ENCODE measurements at regions not wholly inside any gene's neighbourhood (a gene's known extent, or its start where the extent isn't known, plus 50 kb on each side); places are given as distances from the start of the nearest gene placed in this dataset.

DNA sequence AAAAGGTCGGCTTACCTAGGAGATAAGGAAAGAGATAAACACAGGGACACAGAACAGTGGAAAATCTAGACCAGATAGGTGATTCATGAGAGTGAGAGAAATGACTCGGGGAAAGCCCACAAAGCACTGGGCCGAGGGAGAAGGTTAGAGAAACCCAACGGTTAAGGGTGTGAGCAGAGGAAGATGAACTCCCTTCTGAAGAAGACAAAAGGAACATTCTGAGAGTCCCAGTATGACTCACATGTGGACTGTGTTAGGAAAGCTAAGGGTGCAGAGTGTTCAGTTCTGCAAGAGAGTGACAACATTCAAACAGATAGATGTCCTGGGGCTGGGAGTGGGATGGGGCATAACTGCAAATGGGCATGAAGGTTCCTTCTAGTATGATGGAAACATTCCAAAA lies 83.0 kb downstream of the CNTN3 start:
- H3K27ac ChIP-seq: no peak overlapping the region
- TF ChIP-seq, protein P1, sequence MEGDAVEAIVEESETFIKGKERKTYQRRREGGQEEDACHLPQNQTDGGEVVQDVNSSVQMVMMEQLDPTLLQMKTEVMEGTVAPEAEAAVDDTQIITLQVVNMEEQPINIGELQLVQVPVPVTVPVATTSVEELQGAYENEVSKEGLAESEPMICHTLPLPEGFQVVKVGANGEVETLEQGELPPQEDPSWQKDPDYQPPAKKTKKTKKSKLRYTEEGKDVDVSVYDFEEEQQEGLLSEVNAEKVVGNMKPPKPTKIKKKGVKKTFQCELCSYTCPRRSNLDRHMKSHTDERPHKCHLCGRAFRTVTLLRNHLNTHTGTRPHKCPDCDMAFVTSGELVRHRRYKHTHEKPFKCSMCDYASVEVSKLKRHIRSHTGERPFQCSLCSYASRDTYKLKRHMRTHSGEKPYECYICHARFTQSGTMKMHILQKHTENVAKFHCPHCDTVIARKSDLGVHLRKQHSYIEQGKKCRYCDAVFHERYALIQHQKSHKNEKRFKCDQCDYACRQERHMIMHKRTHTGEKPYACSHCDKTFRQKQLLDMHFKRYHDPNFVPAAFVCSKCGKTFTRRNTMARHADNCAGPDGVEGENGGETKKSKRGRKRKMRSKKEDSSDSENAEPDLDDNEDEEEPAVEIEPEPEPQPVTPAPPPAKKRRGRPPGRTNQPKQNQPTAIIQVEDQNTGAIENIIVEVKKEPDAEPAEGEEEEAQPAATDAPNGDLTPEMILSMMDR (conservative IDR thresholded peaks at IDR 0.05): no peak
- TF ChIP-seq ZFX (IDR thresholded peaks at IDR 0.05): no peak

DNA sequence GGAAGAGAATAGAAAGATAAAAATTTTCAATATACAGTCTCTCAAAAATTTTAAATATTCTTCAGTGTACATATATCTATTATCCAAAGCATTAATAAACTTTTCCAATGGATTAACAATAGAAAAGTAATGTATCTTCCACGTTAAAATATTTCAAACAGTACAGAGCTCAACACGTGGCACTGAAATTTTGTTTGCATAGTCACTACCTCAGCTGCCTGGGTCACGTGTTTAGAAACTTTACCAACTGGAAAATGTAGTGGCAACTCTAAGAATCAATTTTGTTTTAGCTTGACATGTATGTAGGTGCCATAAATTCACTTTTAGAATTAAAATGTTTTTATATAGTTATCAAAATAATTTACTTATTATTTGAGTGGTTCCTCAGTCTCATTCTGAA lies 85.3 kb downstream of the CNTN3 start:
- TF ChIP-seq ZFX (IDR thresholded peaks at IDR 0.05): no peak
- TF ChIP-seq, protein P1 (conservative IDR thresholded peaks at IDR 0.05): no peak
- no peak overlapping the region for H3K27ac ChIP-seq

DNA sequence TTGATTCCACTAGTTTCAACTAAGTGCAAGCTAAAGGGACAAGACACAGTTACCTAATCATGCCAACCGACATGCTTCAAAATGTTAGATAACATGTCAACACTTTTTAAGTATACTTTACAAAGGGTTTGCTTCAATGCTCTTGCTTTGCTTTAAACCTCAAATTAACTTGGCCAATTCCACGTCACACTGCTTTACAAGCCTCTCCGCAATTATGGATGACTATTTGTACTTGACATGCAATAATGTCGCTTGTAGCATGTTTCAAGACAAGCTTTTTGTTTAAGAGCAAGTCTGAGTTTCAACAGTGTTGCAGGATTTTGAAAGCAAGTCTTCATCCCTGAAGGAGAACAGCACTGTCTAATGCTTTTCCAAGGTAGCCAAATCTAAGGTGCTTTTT lies 86.9 kb downstream of the CNTN3 start:
- TF ChIP-seq, protein P1 (conservative IDR thresholded peaks at IDR 0.05): no peak
- no peak for TF ChIP-seq ZFX (IDR thresholded peaks at IDR 0.05)
- H3K27ac ChIP-seq: no peak overlapping the region

DNA sequence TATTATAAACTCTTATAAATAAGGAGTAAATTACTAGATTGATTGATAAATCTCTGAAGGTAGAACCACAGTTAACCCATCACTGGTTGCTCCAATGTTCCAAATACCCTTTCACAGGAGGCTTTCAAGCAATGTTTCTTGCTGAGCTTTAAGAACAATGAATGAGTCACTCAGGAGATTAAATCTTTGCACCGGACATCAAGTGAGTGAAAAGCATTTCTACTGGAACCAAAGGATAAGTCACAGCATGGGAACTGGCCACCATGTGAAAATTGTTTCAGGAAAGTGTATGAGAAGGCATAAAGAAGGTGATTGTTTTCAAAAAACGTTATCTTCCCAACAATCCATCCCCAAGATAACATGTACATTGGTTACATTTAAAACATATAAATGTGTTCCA lies 90.6 kb downstream of the CNTN3 start:
- TF ChIP-seq ZFX (IDR thresholded peaks at IDR 0.05): no peak
- TF ChIP-seq, protein P1 (conservative IDR thresholded peaks at IDR 0.05): no peak
- H3K27ac ChIP-seq: no peak overlapping the region

DNA sequence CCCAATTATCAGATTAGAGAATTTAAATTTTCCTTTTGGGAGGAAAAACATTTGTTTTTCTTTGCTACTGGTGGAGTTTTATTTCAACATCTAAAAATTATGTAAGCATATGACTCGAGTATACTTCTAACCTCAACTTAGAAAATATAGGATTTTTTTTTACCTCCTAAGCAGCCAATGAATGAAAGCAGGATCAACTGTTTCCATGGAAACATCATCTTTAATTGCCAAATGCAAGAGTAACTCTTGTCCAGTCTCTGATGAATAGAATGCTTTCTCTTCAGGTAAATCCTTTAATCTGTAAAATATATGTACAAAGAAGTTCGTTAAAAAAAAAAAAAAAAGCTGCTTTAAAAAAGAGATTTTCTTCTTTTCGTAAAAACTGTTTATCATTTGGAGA lies 93.6 kb downstream of the CNTN3 start:
- TF ChIP-seq, protein P1 (conservative IDR thresholded peaks at IDR 0.05): no peak
- TF ChIP-seq ZFX (IDR thresholded peaks at IDR 0.05): no peak
- no peak overlapping the region for H3K27ac ChIP-seq

DNA sequence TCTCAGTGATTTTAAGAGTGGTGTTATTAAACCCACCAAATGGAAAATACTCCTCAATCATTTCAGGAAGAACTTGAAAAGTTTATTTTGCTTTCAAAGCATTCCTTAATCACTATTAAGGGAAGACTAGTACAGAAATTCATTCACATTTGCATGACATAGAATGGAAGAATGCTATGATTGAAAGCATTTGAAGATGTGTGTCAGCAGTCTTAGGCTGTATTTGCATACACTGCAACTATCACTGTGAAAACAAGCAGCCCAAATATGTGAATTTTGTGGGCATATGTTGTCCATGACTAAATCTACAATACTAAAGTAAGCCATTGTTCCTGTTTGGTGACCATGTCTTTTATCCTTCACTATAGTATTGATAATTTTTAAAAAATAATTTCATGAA lies 95.8 kb downstream of the CNTN3 start:
- no peak for TF ChIP-seq ZFX (IDR thresholded peaks at IDR 0.05)
- TF ChIP-seq, protein P1 (conservative IDR thresholded peaks at IDR 0.05): no peak
- H3K27ac ChIP-seq: no peak overlapping the region

DNA sequence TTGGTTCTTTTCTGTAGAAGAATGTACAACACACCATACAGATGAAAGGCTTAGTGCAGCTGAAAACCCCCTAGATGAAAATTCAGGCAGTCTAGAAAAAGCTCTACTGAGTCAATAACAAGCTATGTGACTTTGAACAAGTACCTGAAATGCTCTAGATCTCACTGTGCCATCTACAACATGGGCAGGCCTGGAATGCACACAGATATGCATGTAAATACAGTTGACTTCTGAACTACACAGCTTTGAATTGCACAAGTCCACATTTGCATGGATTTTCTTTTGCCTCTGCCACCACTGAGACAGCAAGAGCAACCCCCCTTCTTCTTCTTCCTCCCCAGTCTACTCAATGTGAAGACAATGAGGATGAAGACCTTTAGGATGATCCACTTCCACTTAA lies 98.4 kb downstream of the CNTN3 start:
- no peak overlapping the region for H3K27ac ChIP-seq
- TF ChIP-seq, protein P1 (conservative IDR thresholded peaks at IDR 0.05): no peak
- TF ChIP-seq ZFX (IDR thresholded peaks at IDR 0.05): no peak

Data from C4-2B (cell line).